ENCODE measurements at regions not wholly inside any gene's neighbourhood (a gene's known extent, or its start where the extent isn't known, plus 50 kb on each side); places are given as distances from the start of the nearest gene placed in this dataset.

- H3K9ac ChIP-seq (replicated peaks; ENCODE audit: extremely low read depth, insufficient read depth, low read length): no peak overlapping the region
- H3K4me2 ChIP-seq (ENCODE audit: insufficient read depth, low read length): no peak overlapping the region
- CTCF ChIA-PET: interaction anchor here (0.7 kb wide), 1 partner anchor 23 kb away, joined by 3 read pairs; no protein-coding TSS in a partner anchor
Observed at GRCh38 chr12:114221136-114221833, 184.7 kb downstream of the TBX5 start.

More at GRCh38 chr12:114221136-114221833, 184.7 kb downstream of the TBX5 start:
- dilution Hi-C loops (cut with MboI; ENCODE audit: extremely low pct_ligation_motif_present, low sequenced_read_pairs): no loop called here
- Histone ChIP-seq H3K79me2 (ENCODE audit: control insufficient read depth, insufficient read depth, low read length) (no peaks in the 10 kb centered on the region), H3K9me1 (replicated peaks; ENCODE audit: control insufficient read depth, extremely low read depth, insufficient read depth, low read length) (no peaks in the 10 kb centered on the region), H2AFZ (ENCODE audit: low read depth, low read length) (no peak overlapping the region), H3K27me3 (ENCODE audit: control insufficient read depth in 2 of 2, insufficient read depth in 2 of 2, low read length in 2 of 2) (no peaks in the 10 kb centered on the region), H3K9me3 (replicated peaks; ENCODE audit: control insufficient read depth, insufficient read depth, low read length) (peaks cover 4% of the 10 kb centered on the region), H3K4me3 (replicated peaks in 1 of 3; ENCODE audit: insufficient read depth in 1 of 3, low read depth in 1 of 3, low read length in 3 of 3) (no peak overlapping the region), H3K36me3 (ENCODE audit: control insufficient read depth in 2 of 2, extremely low read depth in 1 of 2, insufficient read depth in 2 of 2, low read length in 2 of 2) (no peaks in the 10 kb centered on the region), H3K4me1 (ENCODE audit: control insufficient read depth, extremely low read depth, insufficient read depth, low read length) (no peaks in the 10 kb centered on the region), H4K20me1 (replicated peaks; ENCODE audit: control insufficient read depth, extremely low read depth, insufficient read depth, low read length) (no peaks in the 10 kb centered on the region), H3K27ac (ENCODE audit: insufficient read depth, low read depth, low read length) (no peak overlapping the region)
- intact Hi-C loops (cut with micrococcal nuclease): no loop called here
- POLR2A ChIA-PET: no interaction called here
- no TSS peak for BruUV-seq (replicated peaks)
- no peak for FAIRE-seq
- TF ChIP-seq MAX (IDR thresholded peaks at IDR 0.05; ENCODE audit: insufficient read depth, insufficient read length) (no peak), POLR2A (IDR thresholded peaks at IDR 0.05; ENCODE audit: low read depth, low read length) (no peak), MYC (IDR thresholded peaks at IDR 0.05; ENCODE audit: low read depth, low read length) (no peak), JUN (IDR thresholded peaks at IDR 0.05; ENCODE audit: borderline replicate concordance, insufficient read depth, insufficient read length, low read depth) (no peak), CTCF (IDR thresholded peaks at IDR 0.05; ENCODE audit: extremely low read depth in 1 of 2, insufficient read depth in 1 of 2, low read depth in 1 of 2, low read length in 2 of 2) (no peak), GATA2 (IDR thresholded peaks at IDR 0.05; ENCODE audit: insufficient read depth, insufficient read length, low read depth, low read length) (no peak), POLR2AphosphoS5 (IDR thresholded peaks at IDR 0.05; ENCODE audit: insufficient read depth, low read depth, low read length) (no peak), EZH2 (IDR thresholded peaks at IDR 0.05; ENCODE audit: borderline replicate concordance, low read depth, low read length, severe bottlenecking) (no peak), FOS (IDR thresholded peaks at IDR 0.05; ENCODE audit: borderline replicate concordance, insufficient read depth, low read length) (no peak)
- no peak for DNase-seq (ENCODE audit: low read depth, low spot score)

All from endothelial cell of umbilical vein (primary cell).